ENCODE measurements at regions not wholly inside any gene's neighbourhood (a gene's known extent, or its start where the extent isn't known, plus 50 kb on each side); places are given as distances from the start of the nearest gene placed in this dataset.

DNA sequence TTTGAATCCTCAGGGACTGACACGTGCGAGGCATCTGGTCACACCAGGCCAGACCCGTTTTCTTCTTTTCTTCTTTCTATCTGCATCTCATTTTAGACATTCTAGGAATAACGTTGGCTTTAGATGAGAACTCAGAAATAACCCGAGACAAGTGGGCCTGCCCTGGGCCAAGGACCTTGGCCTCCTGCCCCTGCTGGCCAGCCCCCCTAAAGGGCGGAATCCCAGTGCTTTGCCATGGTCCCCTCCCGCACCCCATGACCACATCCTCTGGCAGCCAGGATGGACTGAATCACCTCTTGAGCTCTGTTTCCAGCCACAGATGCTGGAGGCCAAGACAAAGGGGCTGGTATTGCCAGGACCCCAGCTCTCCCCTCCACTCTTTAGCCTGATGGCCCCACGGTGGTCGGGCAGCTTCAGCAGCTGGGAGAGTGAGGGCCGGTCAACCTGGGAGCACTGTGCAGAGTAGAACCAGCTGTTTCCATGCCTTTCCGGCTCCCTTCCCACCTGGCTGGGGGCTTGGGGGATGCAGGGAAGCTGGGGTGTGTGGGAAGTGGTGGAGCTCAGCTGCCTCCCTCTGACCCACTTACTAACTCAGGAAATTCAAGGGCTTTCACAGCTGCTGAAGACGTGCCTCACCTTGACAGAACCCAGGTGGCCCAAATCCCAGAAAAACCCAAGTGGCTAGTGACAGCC is 190.9 kb downstream of the FAM43A start:
- TF ChIP-seq, protein P1, sequence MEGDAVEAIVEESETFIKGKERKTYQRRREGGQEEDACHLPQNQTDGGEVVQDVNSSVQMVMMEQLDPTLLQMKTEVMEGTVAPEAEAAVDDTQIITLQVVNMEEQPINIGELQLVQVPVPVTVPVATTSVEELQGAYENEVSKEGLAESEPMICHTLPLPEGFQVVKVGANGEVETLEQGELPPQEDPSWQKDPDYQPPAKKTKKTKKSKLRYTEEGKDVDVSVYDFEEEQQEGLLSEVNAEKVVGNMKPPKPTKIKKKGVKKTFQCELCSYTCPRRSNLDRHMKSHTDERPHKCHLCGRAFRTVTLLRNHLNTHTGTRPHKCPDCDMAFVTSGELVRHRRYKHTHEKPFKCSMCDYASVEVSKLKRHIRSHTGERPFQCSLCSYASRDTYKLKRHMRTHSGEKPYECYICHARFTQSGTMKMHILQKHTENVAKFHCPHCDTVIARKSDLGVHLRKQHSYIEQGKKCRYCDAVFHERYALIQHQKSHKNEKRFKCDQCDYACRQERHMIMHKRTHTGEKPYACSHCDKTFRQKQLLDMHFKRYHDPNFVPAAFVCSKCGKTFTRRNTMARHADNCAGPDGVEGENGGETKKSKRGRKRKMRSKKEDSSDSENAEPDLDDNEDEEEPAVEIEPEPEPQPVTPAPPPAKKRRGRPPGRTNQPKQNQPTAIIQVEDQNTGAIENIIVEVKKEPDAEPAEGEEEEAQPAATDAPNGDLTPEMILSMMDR (conservative IDR thresholded peaks at IDR 0.05; ENCODE audit: low read depth, low read length): no peak
- TF ChIP-seq EZH2 (IDR thresholded peaks at IDR 0.05; ENCODE audit: borderline replicate concordance, low read depth, low read length, poor library complexity, severe bottlenecking): no peak
